HG03025 (cell line): ENCODE measurements at regions not wholly inside any gene's neighbourhood (a gene's known extent, or its start where the extent isn't known, plus 50 kb on each side); places are given as distances from the start of the nearest gene placed in this dataset.
A peak's percentile ranks its signal among the peaks of the same experiment; 100 is the strongest.

Experiments
- ATAC-seq: cut with Tn5 transposase; IDR thresholded peaks from one replicate; pipeline ENCODE4 v1.9.1; 2021; ENCODE audit warnings: mild to moderate bottlenecking, moderate library complexity; ENCODE audit not compliant: unreplicated experiment, low FRiP score

DNA sequence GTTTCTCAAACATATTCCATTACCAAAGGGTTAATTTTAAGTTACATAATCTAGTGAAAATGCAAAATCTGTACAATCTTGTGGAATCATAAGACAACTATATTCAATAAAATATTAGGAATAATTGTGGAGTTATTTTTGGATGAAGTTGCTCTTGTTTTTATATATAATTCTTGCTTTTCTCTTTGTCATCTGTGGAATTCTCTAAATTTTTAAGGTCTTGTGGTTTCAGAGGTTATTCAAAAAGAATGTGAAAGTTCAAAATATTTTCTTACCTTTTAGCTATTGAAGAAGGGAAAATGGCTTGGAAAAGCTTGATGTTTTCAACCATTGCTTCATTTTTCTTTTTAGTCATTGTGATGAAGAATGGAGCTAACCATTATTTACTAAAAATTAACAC lies 552.1 kb downstream of the TFEC start:
- no peak for ATAC-seq

DNA sequence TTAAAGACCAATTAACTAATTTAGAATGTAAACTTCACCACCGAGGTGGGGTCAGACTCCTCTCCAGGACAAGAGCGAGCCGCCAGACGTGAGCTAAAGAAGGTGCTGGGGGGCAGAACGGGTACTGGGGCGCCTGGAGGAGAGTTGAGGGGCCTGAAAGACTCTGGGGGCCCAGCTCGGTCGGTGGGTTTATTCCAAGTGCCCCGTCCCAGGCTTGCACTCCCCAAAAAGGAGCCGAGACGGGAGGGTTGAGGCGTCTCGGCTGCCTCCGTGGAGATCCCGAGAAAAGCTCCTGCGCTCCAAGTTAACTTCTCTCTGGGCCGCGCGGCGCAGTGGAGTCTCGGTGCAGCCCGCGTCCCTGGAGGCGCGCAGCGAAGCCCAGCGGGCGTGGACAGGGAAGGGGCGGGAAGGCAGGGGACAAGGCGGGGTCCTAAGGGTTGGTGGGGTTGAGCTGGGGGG lies 553.3 kb downstream of the TFEC start:
- ATAC-seq = no peak

- ATAC-seq = no peak
These were observed 553.8 kb downstream of the TFEC start for GRCh38 chr7:115476671-115477181.

GRCh38 chr7:115475761-115476385 lies 554.0 kb downstream of the MDFIC start:
- no peak for ATAC-seq

DNA sequence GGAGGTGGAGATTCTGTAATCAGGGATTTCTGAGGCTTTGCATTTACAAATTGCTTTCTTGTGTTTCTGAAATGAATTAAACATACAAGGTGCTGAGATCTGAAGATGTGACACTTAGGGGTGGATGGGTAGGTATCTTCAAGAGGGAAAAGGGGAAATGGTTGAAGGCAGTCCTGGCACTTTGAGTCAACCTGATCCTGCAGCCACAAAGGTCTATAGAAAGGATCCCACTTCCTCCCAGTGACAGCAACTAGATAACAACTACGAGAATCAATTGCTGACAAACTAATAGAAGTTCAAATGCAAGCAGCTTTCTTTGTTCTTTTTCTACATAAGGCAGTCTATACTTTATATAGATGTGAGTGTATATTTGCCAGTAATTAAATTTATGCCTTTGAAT lies 553.3 kb downstream of the MDFIC start:
- no peak for ATAC-seq

DNA sequence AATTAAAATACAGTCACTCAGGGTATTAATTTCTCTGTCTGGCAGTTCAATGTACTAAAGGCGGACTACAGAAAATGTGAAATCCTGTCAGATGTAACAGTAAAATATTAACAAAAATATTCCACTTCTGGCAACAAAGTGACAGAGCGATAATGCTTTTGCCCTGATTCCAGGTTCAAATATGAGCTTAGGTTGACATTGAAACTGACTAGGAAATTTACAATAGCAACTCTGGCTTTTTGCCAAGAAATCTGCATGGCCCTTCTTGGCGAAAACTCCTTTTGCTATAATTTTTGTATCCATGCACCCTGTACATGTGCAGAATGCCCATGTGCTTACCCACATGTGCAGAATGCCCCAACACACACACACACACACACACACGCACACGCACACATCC lies 552.2 kb downstream of the MDFIC start:
- no peak for ATAC-seq

- ATAC-seq = no peak
These were observed 550.0 kb downstream of the MDFIC start for GRCh38 chr7:115471891-115472290.

- no peak for ATAC-seq
These were observed 540.6 kb downstream of the MDFIC start for GRCh38 chr7:115462301-115463015.

- ATAC-seq = no peak
These were observed 527.8 kb downstream of the MDFIC start for GRCh38 chr7:115449689-115450088.

DNA sequence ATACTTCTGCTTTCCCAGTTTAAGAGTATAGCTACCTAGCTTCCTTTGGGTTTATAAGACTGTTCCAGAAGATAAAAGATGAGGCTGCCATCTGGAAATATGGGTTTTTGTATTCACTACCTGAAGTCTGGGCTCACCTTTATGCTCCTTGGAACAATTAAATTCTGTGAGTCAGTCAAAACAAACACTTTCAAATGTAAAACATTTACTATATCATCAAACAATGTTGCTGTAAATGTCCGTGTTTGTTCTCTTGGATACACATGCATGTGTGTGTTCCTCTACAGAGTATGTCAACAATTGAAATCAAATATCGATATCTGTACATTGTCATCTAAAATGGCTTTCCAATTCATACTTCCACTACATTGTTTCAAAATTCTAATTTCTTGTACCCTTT lies 525.6 kb downstream of the MDFIC start:
- ATAC-seq = no peak

DNA sequence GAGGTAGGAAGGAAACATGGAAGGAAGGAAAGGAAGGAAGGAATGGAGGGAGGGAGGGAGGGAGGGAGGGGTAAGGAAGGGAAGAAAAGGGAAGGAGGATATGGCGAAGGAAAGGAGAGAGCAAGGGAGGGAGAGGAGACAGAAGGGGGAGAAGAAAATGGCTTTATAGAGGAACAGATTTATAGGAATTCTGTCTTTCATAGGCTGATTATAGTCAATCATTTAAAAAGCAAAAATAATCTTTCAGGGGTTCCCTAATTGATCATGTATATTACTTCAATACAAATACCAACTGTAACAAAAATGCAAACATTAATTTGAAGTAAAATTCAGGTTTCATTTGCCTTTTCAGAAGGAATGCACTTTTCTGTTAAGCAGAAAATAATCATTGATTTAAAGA lies 519.1 kb downstream of the MDFIC start:
- ATAC-seq = no peak

DNA sequence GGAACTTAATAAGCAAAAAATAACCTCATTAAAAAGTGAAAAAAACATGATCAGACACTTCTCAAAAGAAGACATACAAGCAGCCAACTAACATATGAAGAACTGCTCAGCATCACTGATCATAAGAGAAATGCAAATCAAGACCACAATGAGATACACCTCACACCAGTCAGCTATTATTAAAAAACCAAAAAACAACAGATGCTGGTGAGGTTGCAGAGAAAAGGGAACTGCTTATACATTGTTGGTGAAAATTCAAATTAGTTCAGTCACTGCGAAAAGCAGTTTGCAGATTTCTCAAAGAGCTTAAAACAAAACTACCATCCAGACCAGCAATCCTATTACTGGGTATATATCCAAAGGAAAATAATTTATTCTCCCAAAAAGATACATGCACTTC lies 513.3 kb downstream of the MDFIC start:
- peak; percentile 86 for ATAC-seq

DNA sequence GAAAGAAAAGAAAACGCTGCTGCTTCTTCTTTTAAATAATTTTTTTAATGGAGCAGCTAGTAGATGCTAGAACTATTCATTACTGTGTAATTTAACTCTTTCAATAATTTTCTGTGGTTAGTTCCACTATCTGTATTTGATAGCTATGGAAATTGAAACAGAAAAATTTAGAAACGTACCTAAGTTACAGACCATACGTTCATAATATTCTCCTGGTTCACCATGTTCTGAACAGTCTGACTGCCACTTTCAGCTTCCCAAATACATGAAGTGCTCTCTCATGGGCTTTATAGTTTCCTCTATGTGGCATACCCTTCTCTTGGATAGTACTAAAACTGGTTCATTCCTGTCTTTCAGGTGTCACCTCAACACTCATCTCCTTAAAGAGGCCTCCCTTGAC lies 508.0 kb downstream of the MDFIC start:
- no peak for ATAC-seq

GRCh38 chr7:115417662-115418061 lies 495.8 kb downstream of the MDFIC start:
- no peak for ATAC-seq

DNA sequence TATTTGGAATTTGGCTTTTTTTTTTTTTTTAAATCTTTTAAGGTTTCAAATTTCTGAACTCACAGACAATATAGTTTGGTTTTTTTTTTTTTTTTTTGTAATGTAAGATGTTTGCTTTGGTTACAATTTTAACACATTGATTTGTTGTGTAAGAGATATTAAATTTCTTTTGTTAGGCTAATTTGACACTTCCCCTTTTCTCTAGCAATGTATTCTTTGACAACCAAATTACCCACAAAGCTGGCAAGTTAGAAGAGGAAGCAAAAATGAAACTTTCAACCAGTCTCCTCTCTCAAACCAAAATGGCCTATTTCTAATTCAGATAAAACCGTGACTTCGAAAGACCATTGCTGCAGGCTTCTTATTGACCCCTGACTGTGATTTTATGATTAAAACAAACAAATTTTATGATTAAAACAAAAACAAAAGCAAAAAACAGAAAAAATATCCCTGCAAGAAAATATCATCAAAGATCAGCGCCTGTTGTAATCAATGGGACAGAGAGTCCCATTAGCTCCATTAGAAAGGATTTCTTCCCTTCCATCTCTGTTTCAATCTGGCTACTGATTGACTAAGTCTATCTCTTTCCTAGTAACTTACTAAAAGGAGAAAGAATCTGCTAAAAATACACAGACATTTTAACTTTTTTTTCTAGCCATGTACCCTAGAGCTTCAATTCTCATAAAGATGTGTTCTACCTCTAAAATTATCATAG lies 489.2 kb downstream of the MDFIC start:
- peak; percentile 96 for ATAC-seq

DNA sequence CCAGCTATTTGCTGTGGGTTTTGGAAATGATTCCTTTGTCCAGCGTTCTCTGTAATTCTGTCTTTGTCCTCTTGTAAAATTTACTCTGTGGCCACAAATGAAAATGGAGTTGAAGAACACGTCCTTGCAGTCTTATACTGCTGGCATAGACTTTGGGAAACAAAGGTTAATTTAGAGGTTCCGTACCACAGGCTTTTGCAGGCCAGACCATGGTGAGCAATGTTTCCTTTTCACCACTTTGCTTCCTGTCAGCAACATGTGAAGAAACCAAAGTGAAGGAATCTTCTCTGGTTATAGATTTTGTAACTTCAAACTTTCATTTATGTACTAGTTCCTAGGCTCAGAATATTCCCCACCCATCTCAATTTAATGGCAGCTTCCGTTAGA lies 488.5 kb downstream of the MDFIC start:
- ATAC-seq = no peak

GRCh38 chr7:115409682-115410433 lies 488.0 kb downstream of the MDFIC start:
- no peak for ATAC-seq

DNA sequence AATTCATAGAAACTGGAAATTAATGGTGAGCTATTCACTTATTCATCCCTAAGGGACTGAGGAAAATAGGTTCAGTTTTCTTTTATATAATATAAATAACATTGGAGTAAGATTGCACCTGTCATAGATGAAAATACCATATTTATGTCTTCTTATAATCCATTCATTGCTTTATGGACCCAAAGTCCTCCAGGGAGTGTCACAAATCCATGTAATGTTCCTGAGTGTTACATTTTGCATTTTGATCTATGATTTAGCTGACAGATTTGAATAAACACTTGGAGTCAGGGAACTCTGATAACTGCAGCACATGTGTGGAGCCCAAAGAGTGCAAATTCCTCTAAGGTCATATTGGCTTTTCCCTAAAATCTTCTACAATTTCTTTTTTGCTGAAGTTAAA lies 484.3 kb downstream of the MDFIC start:
- no peak for ATAC-seq

DNA sequence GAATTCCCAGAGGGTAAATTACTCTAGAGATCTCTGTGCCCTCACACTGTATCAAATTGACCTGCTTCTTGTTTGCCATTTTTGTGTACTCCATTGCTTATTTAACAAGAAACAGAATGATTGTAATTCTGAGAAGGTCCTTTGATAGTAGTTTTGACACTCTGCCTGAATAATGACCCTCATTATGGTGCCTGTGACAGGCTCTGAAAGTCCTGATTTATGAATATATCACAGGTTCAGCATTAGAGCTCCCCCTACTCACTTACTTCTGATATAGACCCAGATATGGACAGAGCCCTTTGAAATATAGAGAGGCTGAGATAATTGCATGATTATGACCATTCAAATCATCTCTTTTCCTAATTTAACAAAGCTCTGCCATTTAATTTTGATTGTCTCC lies 465.2 kb downstream of the MDFIC start:
- no peak for ATAC-seq

DNA sequence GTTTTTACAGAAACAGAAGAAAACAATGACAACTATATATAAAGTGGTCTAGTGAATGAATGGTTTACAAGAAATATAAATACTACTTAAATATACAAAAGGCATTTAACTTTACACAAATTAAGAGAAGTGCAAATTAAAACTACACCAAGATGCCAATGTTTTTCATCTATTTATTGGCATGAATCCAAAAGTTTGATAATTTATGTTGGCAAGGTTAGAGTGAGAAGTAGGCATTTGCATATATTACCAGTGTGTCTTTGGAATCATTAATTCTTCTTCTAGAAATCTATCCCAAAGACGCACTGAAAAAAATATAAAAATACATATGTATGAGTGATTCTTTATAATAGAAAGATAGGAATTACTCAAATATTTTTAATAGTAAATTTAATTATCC lies 457.4 kb downstream of the MDFIC start:
- ATAC-seq = no peak

GRCh38 chr7:115368998-115369397 lies 447.1 kb downstream of the MDFIC start:
- ATAC-seq = no peak
